GM12878 (cell line): ENCODE measurements at regions not wholly inside any gene's neighbourhood (a gene's known extent, or its start where the extent isn't known, plus 50 kb on each side); places are given as distances from the start of the nearest gene placed in this dataset.

Source experiments
- ATAC-seq: fragments of 200-7000 bp; cut with Tn5 transposase; 3 replicates; pipeline ENCODE4 v1.9.1; 2020; ENCODE audit warnings: mild to moderate bottlenecking, moderate library complexity
- BruUV-seq: library from RNA; stranded (reverse); fragments of 400-500 nt; replicated peaks from 2 replicates; lab custom pipeline; 2021; lab: Mats Ljungman, UMichigan
- CTCF ChIA-PET: fragments of 300-600 bp; sonication (Branson Sonifier 250); formaldehyde crosslinking; extraction: SDS; loops from one replicate; lab custom pipeline; 2021; ENCODE audit warnings: inconsistent platforms; lab: Yijun Ruan, JAX
- POLR2A ChIA-PET: fragments of 350-600 bp; formaldehyde crosslinking; extraction: SDS; loops from one replicate; lab custom pipeline; 2021; ENCODE audit warnings: inconsistent platforms; lab: Charles Lee
- RAD21 ChIA-PET: fragments of 300-600 bp; sonication (Branson Sonifier 250); formaldehyde crosslinking; loops from one replicate; lab custom pipeline; 2023; ENCODE audit warnings: antibody characterized with exemption; ENCODE audit not compliant: unreplicated experiment; lab: Charles Lee
- SMC1A ChIA-PET: fragments of 300-600 bp; sonication (Branson Sonifier 250); formaldehyde crosslinking; loops from one replicate; lab custom pipeline; 2023; ENCODE audit not compliant: unreplicated experiment, uncharacterized antibody; lab: Charles Lee
- DNase-seq: peaks from one replicate; pipeline ENCODE4 v3.0.0-alpha.2; 2011; ENCODE audit warnings: low read depth, low spot score
- FAIRE-seq: peaks from 3 replicates; lab custom pipeline; 2011; peaks lifted over from hg19 to GRCh38; lab: Jason Lieb, UNC
- H2AFZ ChIP-seq: 2 replicates; pipeline ENCODE4 v1.6.0; 2011; ENCODE audit warnings: low read depth, low read length, control low read depth; ENCODE audit not compliant: control insufficient read depth
- H3K27ac ChIP-seq: 2 replicates; pipeline ENCODE4 v1.5.1; 2011; ENCODE audit warnings: control low read depth; ENCODE audit not compliant: control insufficient read depth, insufficient read depth
- H3K27me3 ChIP-seq, 2 experiments: replicated peaks in 1 of 2; 2 replicates each; pipeline versions ENCODE4 v1.6.0 to v1.6.1; 2011; ENCODE audit warnings: low read length in 1 of 2; ENCODE audit not compliant: control insufficient read depth in 2 of 2, insufficient read depth in 2 of 2
- H3K36me3 ChIP-seq, 2 experiments: 2 replicates each; pipeline ENCODE4 v1.5.1; 2011; ENCODE audit warnings: low read length in 1 of 2; ENCODE audit not compliant: control insufficient read depth in 2 of 2, insufficient read depth in 2 of 2
- H3K4me1 ChIP-seq: 2 replicates; pipeline ENCODE4 v1.6.1; 2011; ENCODE audit warnings: mild to moderate bottlenecking, low read length, moderate library complexity, mixed read lengths; ENCODE audit not compliant: control insufficient read depth, insufficient read depth
- H3K4me2 ChIP-seq: 2 replicates; pipeline ENCODE4 v1.6.0; 2011; ENCODE audit warnings: control low read depth; ENCODE audit not compliant: control insufficient read depth, insufficient read depth
- H3K4me3 ChIP-seq: fragments of 200-600 bp; sonication (generic); 2 replicates; pipeline ENCODE4 v1.5.1; 2016
- H3K79me2 ChIP-seq: 2 replicates; pipeline ENCODE4 v1.6.0; 2011; ENCODE audit warnings: low read length; ENCODE audit not compliant: control insufficient read depth, insufficient read depth
- H3K9ac ChIP-seq: 2 replicates; pipeline ENCODE4 v1.8.0; 2011; ENCODE audit warnings: low read length, control low read depth, mixed read lengths; ENCODE audit not compliant: control insufficient read depth, insufficient read depth
- H3K9me3 ChIP-seq: replicated peaks from 3 replicates; pipeline ENCODE4 v1.5.1; 2011; ENCODE audit warnings: mild to moderate bottlenecking, low read length; ENCODE audit not compliant: control insufficient read depth, insufficient read depth
- H4K20me1 ChIP-seq: 2 replicates; pipeline ENCODE4 v1.6.0; 2011; ENCODE audit not compliant: control insufficient read depth, insufficient read depth
- BHLHE40 ChIP-seq, 2 experiments: fragments of 450-650 bp in 1 of 2; IDR thresholded peaks; 2 replicates each; pipeline ENCODE4 v1.6.1; 2011 to 2017; ENCODE audit warnings: low read depth in 2 of 2, borderline replicate concordance in 1 of 2, improper control_type of control experiment in 1 of 2, low read length in 1 of 2, mild to moderate bottlenecking in 1 of 2
- CBFB ChIP-seq: IDR thresholded peaks from 2 replicates; pipeline ENCODE4 v1.6.1; 2016; ENCODE audit warnings: antibody characterized with exemption, low read depth
- EP300 ChIP-seq, 2 experiments: fragments of 150-350 bp in 1 of 2; IDR thresholded peaks; 2 replicates each; pipeline ENCODE4 v1.6.1; 2011 to 2012; ENCODE audit warnings: low read depth in 2 of 2, low read length in 2 of 2, borderline replicate concordance in 1 of 2, improper control_type of control experiment in 1 of 2, inconsistent platforms in 1 of 2; ENCODE audit not compliant: control insufficient read depth in 1 of 2
- HCFC1 ChIP-seq: fragments of 150-350 bp; IDR thresholded peaks from 2 replicates; pipeline ENCODE4 v1.6.1; 2014; ENCODE audit warnings: low read length
- IRF4 ChIP-seq: IDR thresholded peaks from 2 replicates; pipeline ENCODE4 v1.6.1; 2011; ENCODE audit warnings: low read depth, low read length
- MYB ChIP-seq: fragments of 150-350 bp; IDR thresholded peaks from 2 replicates; pipeline ENCODE4 v1.6.1; 2014; ENCODE audit warnings: mild to moderate bottlenecking, low read depth, low read length, borderline replicate concordance
- PAX5 ChIP-seq: IDR thresholded peaks from 2 replicates; pipeline ENCODE4 v1.6.1; 2011; ENCODE audit warnings: low read depth, low read length, borderline replicate concordance
- POLR2A ChIP-seq: IDR thresholded peaks from 2 replicates; pipeline ENCODE4 v1.6.1; 2011; ENCODE audit warnings: low read depth, mild to moderate bottlenecking, low read length
- PRDM15 ChIP-seq: fragments of 450-650 bp; formaldehyde crosslinking; IDR thresholded peaks from 2 replicates; pipeline ENCODE4 v1.4.0; 2020; ENCODE audit warnings: mild to moderate bottlenecking, moderate library complexity
- SIN3A ChIP-seq: IDR thresholded peaks from 2 replicates; pipeline ENCODE4 v1.6.1; 2012; ENCODE audit warnings: low read depth, low read length, improper control_type of control experiment
- STAT1 ChIP-seq: fragments of 450-650 bp; conservative IDR thresholded peaks from 2 replicates; pipeline ENCODE4 v1.6.1; 2014; ENCODE audit warnings: antibody characterized with exemption, mild to moderate bottlenecking
- TARDBP ChIP-seq: IDR thresholded peaks from 2 replicates; pipeline ENCODE4 v1.6.1; 2016; ENCODE audit warnings: borderline replicate concordance
- TBL1XR1 ChIP-seq: IDR thresholded peaks from 2 replicates; pipeline ENCODE4 v1.6.1; 2012; ENCODE audit warnings: low read depth, low read length, improper control_type of control experiment
- WRNIP1 ChIP-seq: IDR thresholded peaks from 2 replicates; pipeline ENCODE4 v1.6.1; 2011; ENCODE audit warnings: low read depth, low read length, improper control_type of control experiment, borderline replicate concordance
- YBX1 ChIP-seq: fragments of 450-650 bp; IDR thresholded peaks from 2 replicates; pipeline ENCODE4 v1.6.1; 2016; ENCODE audit warnings: antibody characterized with exemption
- ZNF274 ChIP-seq: IDR thresholded peaks from one replicate; pipeline ENCODE4 v1.8.0; 2011; ENCODE audit not compliant: insufficient read length, insufficient read depth
- ZZZ3 ChIP-seq: IDR thresholded peaks from 2 replicates; pipeline ENCODE4 v1.6.1; 2011; ENCODE audit warnings: low read depth; ENCODE audit not compliant: control insufficient read depth, insufficient read length
- WGBS: methylation state at CpG from one replicate; pipeline ENCODE4 v1.1.6; 2016; ENCODE audit warnings: low lambda C conversion rate; ENCODE audit not compliant: insufficient replicate concordance, insufficient coverage; ENCODE audit errors: missing lambda C conversion rate; 5-methylcytosine and 5-hydroxymethylcytosine counted together
- in situ Hi-C: fragments of 300-500 bp; cut with MboI; formaldehyde crosslinking; loops from 9 replicates; pipeline ENCODE4 v1.14.3; 2018; ENCODE audit warnings: mixed read lengths
- intact Hi-C: fragments of 100-400 bp; cut with micrococcal nuclease; formaldehyde crosslinking; loops from one replicate; pipeline ENCODE4 v1.14.2; 2022; ENCODE audit not compliant: unreplicated experiment
- TF ChIP-seq, protein P1 (sequence below): IDR thresholded peaks from 2 replicates; pipeline ENCODE4 v1.6.1; 2012; ENCODE audit warnings: low read depth, low read length, improper control_type of control experiment

- TF ChIP-seq EP300 (IDR thresholded peaks at IDR 0.05; ENCODE audit: borderline replicate concordance in 1 of 2, control insufficient read depth in 1 of 2, low read depth in 2 of 2, low read length in 2 of 2), result no peak
- TF ChIP-seq, all 136 proteins: peak for 0
Observed at GRCh38 chr13:29977476-29978120, 127.2 kb upstream of the UBL3 start (continued).

DNA sequence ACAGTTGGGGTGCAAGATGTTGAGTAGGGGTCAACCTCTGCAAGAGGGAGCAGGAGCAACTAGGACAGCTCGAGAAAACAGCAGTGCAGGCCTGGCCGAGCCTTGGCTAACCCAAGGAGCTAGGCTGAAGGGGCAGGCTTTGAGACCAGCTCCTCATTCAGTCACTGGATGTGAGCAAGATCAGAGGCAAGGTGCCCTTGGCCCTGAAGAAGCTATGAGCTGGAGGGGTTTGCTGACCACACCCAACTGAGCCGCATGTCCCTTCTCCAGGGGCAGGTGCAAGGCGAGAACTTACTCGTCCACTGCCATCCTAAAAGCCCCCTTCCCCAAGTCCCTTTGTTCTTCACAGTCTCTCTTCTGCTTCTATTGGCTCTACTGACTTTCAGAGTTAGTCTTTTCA is 126.1 kb upstream of the UBL3 start:
- FAIRE-seq, result no peak
- H3K27me3 ChIP-seq, result no peaks in the 10 kb centered on the region
- in situ Hi-C loops, result no loop called here
- TF ChIP-seq BHLHE40 (IDR thresholded peaks at IDR 0.05; ENCODE audit: borderline replicate concordance in 1 of 2, low read depth in 2 of 2, low read length in 1 of 2), result no peak
- TF ChIP-seq PRDM15 (CRISPR knock-in tag), result no peak
- TF ChIP-seq TBL1XR1, result no peak
- TF ChIP-seq, protein P1, sequence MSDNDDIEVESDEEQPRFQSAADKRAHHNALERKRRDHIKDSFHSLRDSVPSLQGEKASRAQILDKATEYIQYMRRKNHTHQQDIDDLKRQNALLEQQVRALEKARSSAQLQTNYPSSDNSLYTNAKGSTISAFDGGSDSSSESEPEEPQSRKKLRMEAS, result no peak
- no peak for TF ChIP-seq WRNIP1
- no peak for TF ChIP-seq POLR2A
- TF ChIP-seq IRF4, result no peak
- no peak for TF ChIP-seq MYB
- no peak for TF ChIP-seq STAT1
- TF ChIP-seq PAX5, result no peak
- TF ChIP-seq HCFC1, result no peak
- TF ChIP-seq ZZZ3, result no peak
- no peak for TF ChIP-seq TARDBP
- TF ChIP-seq SIN3A, result no peak
- TF ChIP-seq ZNF274, result no peak
- no peak for TF ChIP-seq CBFB
- TF ChIP-seq YBX1, result no peak

More for the DNA sequence above, 126.1 kb upstream of the UBL3 start:
- Histone ChIP-seq H4K20me1 (no peaks in the 10 kb centered on the region), H2AFZ (no peak overlapping the region), H3K9me3 (no peaks in the 10 kb centered on the region), H3K27ac (no peak overlapping the region), H3K9ac (no peak overlapping the region), H3K4me2 (no peak overlapping the region), H3K36me3 (no peaks in the 10 kb centered on the region), H3K4me1 (no peaks in the 10 kb centered on the region), H3K4me3 (no peak overlapping the region), H3K79me2 (no peaks in the 10 kb centered on the region)
- CTCF ChIA-PET, result no interaction called here
- POLR2A ChIA-PET, result no interaction called here
- no peak for DNase-seq
- no TSS peak for BruUV-seq
- intact Hi-C loops, result no loop called here
- 40% methylated on average over 5 of the region's 5 CpGs for WGBS
- no peak for ATAC-seq
- SMC1A ChIA-PET, result interaction anchor here (0.5 to 1.4 kb wide), 2 partner anchors 50 to 136 kb away, joined by 3 read pairs; no protein-coding TSS in a partner anchor
- RAD21 ChIA-PET, result no interaction called here
